GM21723 (cell line): ENCODE measurements at regions not wholly inside any gene's neighbourhood (a gene's known extent, or its start where the extent isn't known, plus 50 kb on each side); places are given as distances from the start of the nearest gene placed in this dataset.

Experiments
- ATAC-seq: cut with Tn5 transposase; IDR thresholded peaks from one replicate; pipeline ENCODE4 v1.9.1; 2021; ENCODE audit warnings: mild to moderate bottlenecking, moderate library complexity; ENCODE audit not compliant: unreplicated experiment

- ATAC-seq, result no peak
Measured at GRCh38 chr16:79303206-79303605, 297.3 kb downstream of the MAF start.

DNA sequence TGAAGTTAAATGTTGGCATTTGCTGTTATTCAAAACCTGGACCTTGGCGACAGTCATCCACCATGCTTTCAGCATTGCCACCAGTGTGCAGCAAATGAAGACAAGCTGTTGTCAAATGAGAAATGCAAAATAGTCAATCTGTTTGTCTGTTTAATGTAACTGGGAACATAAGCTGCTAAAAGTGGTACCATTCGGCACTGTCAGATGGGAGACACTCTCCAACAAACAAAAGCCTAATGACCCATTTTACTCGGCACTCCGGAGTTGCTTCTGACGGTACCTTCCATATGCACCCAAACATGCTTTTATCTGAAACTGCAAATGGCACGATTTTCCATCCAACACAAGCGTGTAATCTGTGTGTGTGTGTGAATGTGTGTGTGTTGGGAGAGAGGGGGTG is 297.8 kb downstream of the MAF start:
- no peak for ATAC-seq

DNA sequence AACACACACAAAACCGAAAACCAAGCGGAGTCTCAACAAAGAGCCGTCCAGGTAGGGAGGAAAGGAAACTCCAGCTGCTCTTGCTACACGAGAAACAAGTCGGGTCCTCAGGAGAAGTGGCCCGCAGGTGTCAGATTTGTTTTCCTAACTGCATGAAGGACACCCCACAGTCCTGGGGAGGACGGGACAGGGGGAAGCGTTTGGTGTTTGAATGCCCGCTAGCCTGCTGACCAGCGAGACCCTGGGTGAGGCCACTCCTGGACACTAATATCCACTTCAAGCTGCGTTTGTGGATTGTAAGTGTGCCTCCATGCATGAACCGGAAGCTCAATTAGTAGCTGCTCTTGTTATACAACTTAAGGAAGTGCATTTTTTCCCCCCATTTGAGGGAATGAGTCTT is 299.5 kb downstream of the MAF start:
- no peak for ATAC-seq

GRCh38 chr16:79298894-79299799 is 301.4 kb downstream of the MAF start:
- no peak for ATAC-seq

- no peak for ATAC-seq
Measured at GRCh38 chr16:79298476-79298875, 302.1 kb downstream of the MAF start.

DNA sequence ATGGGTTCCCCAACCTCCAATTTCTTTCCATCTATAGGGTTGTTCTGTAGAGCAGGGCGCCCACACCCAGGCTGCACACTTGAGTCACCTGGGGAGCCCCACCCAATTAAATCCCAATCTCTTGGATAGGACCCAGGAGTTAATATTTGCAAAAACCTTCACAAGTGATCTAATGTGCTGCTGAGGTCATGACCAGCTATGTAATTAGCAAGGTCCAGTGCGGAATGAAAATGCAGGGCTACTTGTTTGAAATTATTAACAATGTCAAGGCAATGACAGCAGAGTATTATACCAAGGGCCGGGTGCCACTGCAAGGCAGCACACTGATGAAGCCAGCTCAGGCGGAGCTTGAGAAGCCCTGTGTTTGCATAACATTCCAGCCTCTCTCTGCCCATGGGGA is 302.7 kb downstream of the MAF start:
- ATAC-seq, result no peak

DNA sequence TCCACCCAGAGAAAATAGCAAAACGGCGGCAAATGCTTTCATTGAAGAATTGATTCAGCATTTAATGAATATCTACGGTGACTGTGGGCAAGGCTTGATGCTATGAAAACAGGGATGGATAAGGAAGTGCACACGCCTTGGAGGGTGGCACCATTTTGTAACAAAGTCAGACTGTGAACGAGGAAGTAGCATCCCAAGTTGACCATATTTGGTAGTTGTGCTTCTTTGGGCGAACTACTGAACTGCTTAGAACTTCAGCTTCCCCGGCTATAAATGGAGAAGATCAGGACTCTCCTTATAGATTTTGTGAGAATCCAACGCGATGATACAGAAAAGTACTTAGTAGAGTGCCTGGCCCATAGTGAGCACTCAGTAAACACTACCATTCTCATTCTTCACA is 303.2 kb downstream of the MAF start:
- no peak for ATAC-seq

DNA sequence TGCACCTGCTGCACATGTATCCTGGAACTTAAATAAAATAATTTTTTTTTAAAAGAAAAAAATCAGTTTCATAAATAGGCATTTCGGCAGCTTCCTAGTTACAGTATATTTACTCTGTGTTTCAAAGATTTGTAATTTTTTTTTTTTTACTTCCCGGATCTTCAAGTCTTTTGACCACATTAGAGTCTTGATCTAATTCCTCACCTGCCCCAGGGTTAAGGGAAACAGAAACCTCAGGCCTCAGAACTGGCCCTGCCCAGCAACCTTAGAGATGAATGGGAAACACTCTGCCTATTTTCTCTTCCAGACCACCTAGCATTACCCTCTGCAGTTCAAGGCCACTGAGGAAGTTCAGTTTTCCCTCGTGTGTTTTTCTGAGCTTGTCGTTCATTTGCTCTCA is 304.0 kb downstream of the MAF start:
- ATAC-seq, result no peak

- no peak for ATAC-seq
Measured at GRCh38 chr16:79295746-79296145, 304.8 kb downstream of the MAF start.

DNA sequence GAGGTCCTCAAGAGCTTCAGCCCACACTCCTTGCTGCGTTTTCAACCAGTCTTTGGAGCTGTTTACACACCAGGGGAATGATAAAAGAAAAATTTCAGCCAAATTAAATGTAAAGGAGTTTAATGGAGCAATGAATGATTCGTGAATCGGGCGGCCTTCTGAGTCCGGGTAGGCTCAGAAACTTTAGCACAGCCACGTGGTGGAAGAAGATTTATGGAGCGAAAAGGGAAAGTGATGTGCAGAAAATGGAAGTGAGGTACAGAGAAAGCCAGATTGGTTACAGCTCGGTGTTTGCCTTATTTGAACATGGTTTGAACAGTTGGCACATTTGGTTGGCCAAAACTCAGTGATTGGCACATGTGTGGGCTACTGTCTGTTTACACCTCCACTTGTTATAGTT is 305.4 kb downstream of the MAF start:
- ATAC-seq, result no peak

- no peak for ATAC-seq
Measured at GRCh38 chr16:79294568-79294967, 306.0 kb downstream of the MAF start.

DNA sequence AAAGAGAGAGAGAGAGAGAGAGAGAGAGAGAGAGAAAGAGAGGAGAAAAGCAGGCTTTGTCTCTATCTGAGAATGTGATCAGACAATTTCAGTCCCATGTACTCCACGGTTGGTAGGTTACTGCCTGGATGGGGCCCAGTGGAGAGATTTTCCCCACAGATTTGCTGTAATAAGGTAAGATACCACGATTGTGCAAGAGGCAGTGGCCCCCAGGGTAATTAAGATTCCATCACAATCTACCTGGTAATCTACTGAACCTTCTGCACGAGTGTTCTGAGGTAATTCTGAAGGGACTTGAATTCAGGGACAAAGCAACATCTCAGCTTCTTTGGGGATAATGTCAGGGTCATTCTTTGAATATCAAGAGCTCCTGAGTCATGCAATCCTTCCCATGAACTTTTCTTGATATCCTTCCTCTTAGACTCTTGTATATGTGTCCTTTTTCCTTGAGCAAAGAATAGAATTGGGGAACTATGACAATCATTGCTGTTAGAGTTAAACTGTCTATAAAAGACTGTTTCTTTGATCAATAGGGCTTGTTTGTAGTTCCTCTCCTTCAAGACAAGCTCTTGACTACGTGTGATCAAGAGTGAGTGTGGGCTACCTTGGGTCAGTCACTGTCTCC is 306.6 kb downstream of the MAF start:
- ATAC-seq, result no peak

GRCh38 chr16:79288066-79288465 is 312.5 kb downstream of the MAF start:
- ATAC-seq, result no peak

DNA sequence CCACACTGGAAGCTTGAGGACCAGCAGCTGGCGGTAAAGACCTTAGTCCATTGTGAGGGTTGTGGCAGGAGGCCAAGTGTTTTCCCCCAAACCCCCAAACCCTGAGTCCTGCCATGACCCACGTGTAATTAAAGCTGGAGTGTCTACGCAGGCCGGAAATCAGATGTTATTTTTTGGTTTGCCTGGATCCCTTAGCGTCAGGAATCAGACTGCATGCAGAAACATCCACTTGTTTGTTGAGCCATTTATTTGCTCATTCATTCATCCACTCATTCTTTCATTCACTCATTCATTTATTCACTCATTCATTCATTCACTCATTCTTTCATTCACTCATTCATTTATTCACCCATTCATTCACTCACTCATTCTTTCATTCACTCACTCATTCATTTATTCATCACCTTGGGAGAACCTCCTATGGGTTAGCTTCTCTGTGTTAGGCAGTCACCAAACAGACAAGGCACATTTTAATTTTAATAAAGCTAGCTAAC is 313.1 kb downstream of the MAF start:
- ATAC-seq, result peak; percentile 18

- ATAC-seq, result peak; percentile 98
Measured at GRCh38 chr16:79286646-79287423, 313.7 kb downstream of the MAF start.

DNA sequence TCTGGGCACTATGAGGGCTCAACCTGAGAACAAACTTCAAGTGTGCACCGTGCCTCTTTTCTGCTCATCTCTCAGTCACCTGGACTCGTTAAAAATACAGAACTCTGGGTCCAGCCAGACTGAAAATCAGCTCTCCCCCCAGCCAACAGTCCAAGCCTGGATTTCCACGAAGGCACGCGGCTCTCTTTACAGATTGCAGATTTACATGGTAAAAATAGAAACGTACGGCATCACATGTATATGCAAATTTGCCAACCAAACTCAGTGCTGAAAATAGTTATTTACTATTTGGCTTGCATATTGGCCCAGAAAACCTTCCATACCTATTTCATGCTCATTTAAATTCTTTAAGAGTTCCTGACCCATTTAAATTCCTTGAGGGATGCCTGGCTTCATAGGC is 315.8 kb downstream of the MAF start:
- ATAC-seq, result no peak

DNA sequence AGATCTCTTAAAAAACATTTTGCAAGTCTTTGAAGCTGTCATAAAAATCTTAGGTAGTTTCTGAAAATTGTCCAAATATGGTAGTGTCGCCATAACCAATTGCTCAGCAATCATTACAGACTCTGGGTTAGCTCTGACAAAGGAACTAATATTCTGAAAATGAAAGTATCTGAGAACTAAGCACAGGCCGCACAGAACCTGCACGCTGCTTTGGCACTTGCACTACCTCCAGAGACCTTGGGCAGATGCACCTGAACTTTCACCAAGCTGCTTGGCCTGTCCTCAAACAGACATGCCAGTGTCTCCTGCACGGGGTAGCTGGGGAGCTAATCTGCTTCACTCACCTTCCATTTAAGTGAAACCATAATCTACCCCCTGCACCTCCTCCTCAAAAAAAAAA is 317.0 kb downstream of the MAF start:
- ATAC-seq, result no peak

DNA sequence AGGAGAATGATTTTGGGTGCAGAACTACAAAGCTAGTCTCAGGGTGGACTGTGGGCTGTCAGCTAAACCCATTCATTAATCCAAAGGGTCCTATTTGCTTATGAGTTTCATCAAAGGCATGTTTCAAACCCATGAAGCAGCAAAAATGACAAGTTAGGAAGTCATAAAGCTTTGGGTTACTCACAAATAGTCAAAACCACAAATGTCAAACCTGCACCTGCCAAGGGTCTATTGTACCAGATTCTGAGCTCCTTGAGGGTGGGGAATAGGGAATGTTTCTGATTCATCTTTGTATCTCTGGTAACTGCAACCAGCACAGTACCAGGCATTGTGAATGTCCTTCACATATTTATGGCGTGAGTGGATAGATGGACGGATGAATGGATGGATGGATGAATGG is 317.7 kb downstream of the MAF start:
- ATAC-seq, result no peak

GRCh38 chr16:79278506-79278905 is 322.0 kb downstream of the MAF start:
- ATAC-seq, result no peak

DNA sequence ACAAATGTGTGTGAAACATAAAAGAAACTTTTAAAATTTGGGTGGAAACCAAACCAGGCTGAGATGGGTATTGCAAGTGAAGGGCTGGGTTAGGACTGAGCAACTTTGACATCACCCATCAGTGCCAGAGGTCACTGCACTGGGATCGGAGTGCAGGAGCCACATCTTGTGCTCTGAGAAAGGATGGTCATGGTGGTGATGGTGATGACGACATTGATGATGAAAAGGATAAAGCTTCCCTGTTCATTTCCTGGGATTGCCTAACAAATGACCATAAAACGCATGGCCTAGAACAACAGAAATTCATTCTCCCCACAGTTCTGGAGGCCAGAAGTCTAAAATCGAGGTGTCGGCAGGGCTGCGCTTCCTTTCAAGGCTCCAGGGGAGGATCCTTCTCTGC is 324.0 kb downstream of the MAF start:
- no peak for ATAC-seq

- ATAC-seq, result no peak
Measured at GRCh38 chr16:79274264-79274663, 326.3 kb downstream of the MAF start.
